Heart right ventricle (tissue), 16 donors: ENCODE measurements at regions not wholly inside any gene's neighbourhood (a gene's known extent, or its start where the extent isn't known, plus 50 kb on each side); places are given as distances from the start of the nearest gene placed in this dataset.

Experiments
- ATAC-seq, 8 donors: fragments of 200-7000 bp; cut with Tn5 transposase; one replicate each; pipeline ENCODE4 v1.9.1; 2020; ENCODE audit warnings: mild to moderate bottlenecking in 8 of 8, moderate library complexity in 8 of 8, moderate number of reproducible peaks in 1 of 8
- DNase-seq, 2 donors: peaks; one replicate each; pipeline ENCODE4 v3.0.0-alpha.2; 2020
- H3K27ac ChIP-seq, 10 donors: fragments of 200-600 bp; sonication (generic) in 2 of 10; one replicate each; pipeline versions ENCODE4 v1.5.0 to v1.8.0; 2020 to 2022; ENCODE audit warnings: mild to moderate bottlenecking in 3 of 10
- H3K27me3 ChIP-seq, 7 donors: fragments of 200-600 bp; one replicate each; pipeline ENCODE4 v1.8.0; 2021 to 2022; ENCODE audit warnings: mild to moderate bottlenecking in 2 of 7
- H3K36me3 ChIP-seq, 9 donors: fragments of 200-600 bp; sonication (generic) in 1 of 9; one replicate each; pipeline versions ENCODE4 v1.5.0 to v1.8.0; 2020 to 2022; ENCODE audit warnings: mild to moderate bottlenecking in 2 of 9
- H3K4me1 ChIP-seq, 9 donors: fragments of 200-600 bp; sonication (generic) in 1 of 9; one replicate each; pipeline versions ENCODE4 v1.5.0 to v1.8.0; 2020 to 2022; ENCODE audit warnings: mild to moderate bottlenecking in 4 of 9
- H3K4me3 ChIP-seq, 10 donors: fragments of 200-600 bp; sonication (generic) in 2 of 10; one replicate each; pipeline versions ENCODE4 v1.5.0 to v1.8.0; 2020 to 2022; ENCODE audit warnings: mild to moderate bottlenecking in 7 of 10, moderate library complexity in 2 of 10
- H3K9me3 ChIP-seq, 11 donors: fragments of 200-600 bp in 10 of 11; sonication (generic) in 2 of 11; one replicate each; pipeline versions ENCODE4 v1.5.0 to v1.8.0; 2013 to 2022; ENCODE audit warnings: mild to moderate bottlenecking in 2 of 11, control low read depth in 1 of 11, moderate library complexity in 1 of 11
- CTCF ChIP-seq, 9 donors: fragments of 200-600 bp; sonication (generic) in 2 of 9; IDR thresholded peaks; one replicate each; pipeline versions ENCODE4 v1.5.0 to v1.8.0; 2021 to 2022; ENCODE audit warnings: antibody characterized with exemption in 9 of 9, mild to moderate bottlenecking in 5 of 9, moderate library complexity in 1 of 9
- WGBS, 2 donors: extraction: QIAGEN DNeasy Blood & Tissue Kit; methylation state at CpG; one replicate each; pipeline ENCODE4 v1.1.7; 2013; ENCODE audit warnings: inconsistent platforms in 1 of 2; 5-methylcytosine and 5-hydroxymethylcytosine counted together
- intact Hi-C, 10 donors: fragments of 100-400 bp; cut with DNase I; formaldehyde crosslinking; loops; one replicate each; pipeline versions ENCODE4 v1.11.1 to v1.14.2; 2022
- donor health status: Arrhythmogenic right ventricular cardiomyopathy.
- donor health status: ischemic (EF 13 %, LVEDD 7.1; RV severe dilation, severe dysfunction).
- donor health status: healthy with polysubstance abuse.
- donor health status: DM: no; HTN: yes; CAD: no.
- donor health status: DM: no; HTN: no; CAD: no.
- donor health status: ischemic (EF 25% LVEDD 6.9; RV normal size, moderate dysfunction).
- donor health status: ischemic (EF 25% LVEDD 5.7; RV mildly dilated, moderate dysfunction).
- donor health status: healthy.
- donor health status: DM: yes; HTN: yes; CAD: no.
- donor health status: Ischemic cardiomyopathy.
- donor health status: ischemic (EF 35%, LVEDD 5.7; RV mildly dilated, moderate dysfunction).
- donor health status: nonischemic (EF 11% LVEDD 7.7; RV severe dilation, severe dysfunction).
- donor health status: DM: yes; HTN: yes; CAD: no.
- donor health status: PGD.
- donor health status: ischemic (EF 29% LVEDD 5.4; RV normal size, mild dysfunction).
- donor health status: nonischemic (EF 23%, LVEDD 6.1; RV moderate dilation, normal function).

GRCh38 chr1:97013136-97013535, 291.6 kb downstream of the PTBP2 start:
- intact Hi-C loops = no loop called here
- H3K27ac ChIP-seq = no peak overlapping the region
- no peaks in the 10 kb centered on the region for H3K36me3 ChIP-seq
- WGBS, 2 donors = 74% methylated on average over 2 of the region's 2 CpGs
- H3K9me3 ChIP-seq = no peaks in the 10 kb centered on the region
- H3K27me3 ChIP-seq = no peaks in the 10 kb centered on the region
- H3K4me1 ChIP-seq = peaks cover 0 to 10% (median 0%) of the 10 kb centered on the region in 9 donors
- no peak overlapping the region for H3K4me3 ChIP-seq
- no peak for TF ChIP-seq CTCF (IDR thresholded peaks at IDR 0.05)
- ATAC-seq (no peak), DNase-seq (no peak)

- H3K27ac ChIP-seq = no peak overlapping the region
- intact Hi-C loops = no loop called here
- peaks cover 0 to 10% (median 0%) of the 10 kb centered on the region in 9 donors for H3K4me1 ChIP-seq
- DNase-seq (no peak), ATAC-seq (peak in 4 of 8 donors; percentile 28 to 61 (median 52))
- no peak for TF ChIP-seq CTCF (IDR thresholded peaks at IDR 0.05)
- H3K27me3 ChIP-seq = no peaks in the 10 kb centered on the region
- 35 to 56% methylated on average over 1 of the region's 1 CpG for WGBS, 2 donors
- H3K36me3 ChIP-seq = no peaks in the 10 kb centered on the region
- H3K9me3 ChIP-seq = no peaks in the 10 kb centered on the region
- H3K4me3 ChIP-seq = no peak overlapping the region
These were observed 292.4 kb downstream of the PTBP2 start for GRCh38 chr1:97013941-97014340.

GRCh38 chr1:97014426-97014825, 292.8 kb downstream of the PTBP2 start:
- Histone ChIP-seq H3K9me3 (no peaks in the 10 kb centered on the region), H3K4me1 (peaks cover 0 to 10% (median 0%) of the 10 kb centered on the region in 9 donors), H3K27me3 (no peaks in the 10 kb centered on the region), H3K27ac (peak overlapping the region in 3 of 10 donors; percentile 9 to 25 (median 19)), H3K36me3 (no peaks in the 10 kb centered on the region), H3K4me3 (no peak overlapping the region)
- intact Hi-C loops = no loop called here
- ATAC-seq (no peak), DNase-seq (no peak)
- 61 to 80% methylated on average over 1 of the region's 1 CpG for WGBS, 2 donors
- no peak for TF ChIP-seq CTCF (IDR thresholded peaks at IDR 0.05)

GRCh38 chr1:97017895-97018294, 296.3 kb downstream of the PTBP2 start:
- Histone ChIP-seq H3K27me3 (no peaks in the 10 kb centered on the region), H3K27ac (no peak overlapping the region), H3K4me1 (peaks cover 0 to 10% (median 0%) of the 10 kb centered on the region in 9 donors), H3K4me3 (no peak overlapping the region), H3K9me3 (no peaks in the 10 kb centered on the region), H3K36me3 (no peaks in the 10 kb centered on the region)
- no peak for DNase-seq
- intact Hi-C loops = loop anchor here in 1 of 10 donors (5.0 kb wide), 1 partner anchor 51 kb away; no protein-coding TSS in a partner anchor
- ATAC-seq = no peak
- no peak for TF ChIP-seq CTCF (IDR thresholded peaks at IDR 0.05)
- 48 to 50% methylated on average over 2 of the region's 2 CpGs for WGBS, 2 donors
